Neuron (in vitro differentiated cells): ENCODE measurements at regions not wholly inside any gene's neighbourhood (a gene's known extent, or its start where the extent isn't known, plus 50 kb on each side); places are given as distances from the start of the nearest gene placed in this dataset.
"Not testable (repeated sequence)": the region's sequence is repeated elsewhere in the genome, so short reads cannot be mapped to it uniquely, and the experiment has no call there.

ENCODE experiments used
- H2AFZ ChIP-seq: one replicate; pipeline ENCODE4 v1.6.1; 2013; ENCODE audit warnings: low read depth, mild to moderate bottlenecking, inconsistent platforms, low read length, moderate library complexity
- H3K27me3 ChIP-seq: one replicate; pipeline ENCODE4 v1.6.1; 2013; ENCODE audit warnings: low read length; ENCODE audit not compliant: insufficient read depth
- H3K36me3 ChIP-seq: one replicate; pipeline ENCODE4 v1.6.1; 2013; ENCODE audit warnings: low read length; ENCODE audit not compliant: insufficient read depth
- H3K4me1 ChIP-seq: one replicate; pipeline ENCODE4 v1.6.1; 2013; ENCODE audit warnings: low read length; ENCODE audit not compliant: insufficient read depth
- H3K4me3 ChIP-seq: 2 replicates; pipeline ENCODE4 v1.5.1; 2013; ENCODE audit warnings: mild to moderate bottlenecking, low read length, moderate library complexity
- H3K9me3 ChIP-seq: one replicate; pipeline ENCODE4 v1.6.1; 2013; ENCODE audit warnings: low read length

DNA sequence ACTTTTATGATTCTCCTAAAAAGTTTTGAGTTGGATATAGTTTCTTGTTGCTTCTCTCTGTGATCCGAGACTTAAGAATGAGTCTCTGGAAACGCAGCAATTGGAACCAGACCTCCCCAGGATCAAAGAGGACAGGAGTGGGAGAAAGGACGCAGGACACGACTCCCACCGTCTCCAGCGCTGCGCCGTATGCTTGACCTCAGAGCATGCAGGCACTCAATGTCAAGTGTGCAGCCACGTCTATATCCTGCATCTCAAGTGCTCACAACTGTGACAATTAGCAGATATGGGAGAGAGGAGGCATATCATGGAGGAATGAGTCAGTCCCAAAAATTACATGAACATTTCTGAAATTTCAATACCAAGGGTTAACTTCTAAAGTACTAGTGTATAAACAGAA is 199.0 kb upstream of the PLGLB1 start:
- H3K9me3 ChIP-seq, H3K36me3 ChIP-seq, H3K4me1 ChIP-seq, H3K27me3 ChIP-seq, H2AFZ ChIP-seq, H3K4me3 ChIP-seq: not testable (repeated sequence)

DNA sequence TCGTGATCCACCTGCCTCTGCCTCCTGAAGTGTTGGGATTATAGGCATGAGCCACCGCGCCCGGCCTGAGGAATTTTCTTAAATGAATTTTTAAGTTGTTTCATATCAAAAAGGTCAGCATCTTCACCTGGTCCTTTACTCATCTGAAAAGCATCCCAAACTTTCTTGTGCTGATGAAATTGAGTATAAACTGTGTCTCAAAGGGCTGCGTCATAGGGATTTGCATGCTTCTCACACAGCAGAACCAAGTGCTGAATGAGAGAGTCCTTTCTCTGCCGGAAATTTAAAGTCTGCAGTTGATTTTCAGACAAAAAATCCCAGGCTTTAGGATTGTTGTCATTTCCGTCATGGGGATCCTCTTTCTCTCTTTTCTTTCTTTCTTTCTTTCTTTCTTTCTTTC is 200.5 kb upstream of the PLGLB1 start:
- H3K36me3 ChIP-seq, H3K4me1 ChIP-seq, H3K27me3 ChIP-seq, H3K4me3 ChIP-seq, H2AFZ ChIP-seq, H3K9me3 ChIP-seq: not testable (repeated sequence)

DNA sequence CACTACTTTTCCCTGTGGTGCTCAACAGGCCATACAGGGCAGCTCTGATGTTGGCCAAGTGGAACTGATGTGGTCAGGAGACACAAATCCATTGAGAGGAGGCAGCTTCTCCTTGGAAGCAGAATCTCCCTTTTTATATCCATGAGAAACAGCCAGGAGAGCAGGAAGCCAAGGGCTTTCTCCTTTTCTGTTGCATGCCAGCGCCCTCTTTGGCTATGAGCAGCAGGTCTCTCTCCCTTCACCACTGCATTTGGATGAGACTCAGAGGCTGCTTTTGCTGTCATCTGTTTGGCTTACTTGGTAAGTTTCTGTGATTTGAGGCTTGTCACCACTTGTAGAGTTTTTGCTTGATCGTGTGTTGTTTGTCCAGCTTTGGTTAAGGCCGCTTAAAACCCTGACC is 202.2 kb upstream of the PLGLB1 start:
- not testable (repeated sequence) for H3K9me3 ChIP-seq, H3K36me3 ChIP-seq, H2AFZ ChIP-seq, H3K27me3 ChIP-seq, H3K4me3 ChIP-seq, H3K4me1 ChIP-seq

DNA sequence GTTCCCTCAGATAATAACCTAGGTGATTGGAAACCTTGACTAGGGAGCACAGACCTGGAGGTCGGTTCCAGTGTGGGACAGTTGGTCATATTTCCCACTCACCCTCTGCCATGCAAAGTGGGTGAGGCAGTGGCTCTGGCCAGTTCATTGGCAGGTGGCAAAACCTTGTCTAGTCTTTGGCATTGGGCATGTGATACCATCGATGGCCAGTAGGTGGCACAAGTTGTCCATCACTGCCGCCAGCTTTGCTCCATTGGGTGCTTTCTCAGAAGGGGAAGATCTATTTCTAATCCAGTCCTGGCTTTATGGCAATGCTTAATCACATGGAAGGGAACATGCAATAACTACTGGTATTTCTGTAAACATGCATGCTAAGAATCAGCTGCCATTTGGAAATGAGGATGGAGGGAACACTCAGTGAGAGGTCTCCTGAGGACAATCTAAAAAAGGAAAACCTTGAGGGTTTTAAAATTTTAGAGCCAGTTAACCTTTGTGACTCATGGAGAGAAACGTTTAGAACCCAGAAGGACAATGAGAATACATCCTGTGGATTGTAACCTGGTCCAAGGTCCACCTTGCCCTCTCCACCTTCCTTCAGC is 207.5 kb upstream of the PLGLB1 start:
- H3K4me1 ChIP-seq, H2AFZ ChIP-seq, H3K27me3 ChIP-seq, H3K9me3 ChIP-seq, H3K36me3 ChIP-seq, H3K4me3 ChIP-seq: not testable (repeated sequence)

DNA sequence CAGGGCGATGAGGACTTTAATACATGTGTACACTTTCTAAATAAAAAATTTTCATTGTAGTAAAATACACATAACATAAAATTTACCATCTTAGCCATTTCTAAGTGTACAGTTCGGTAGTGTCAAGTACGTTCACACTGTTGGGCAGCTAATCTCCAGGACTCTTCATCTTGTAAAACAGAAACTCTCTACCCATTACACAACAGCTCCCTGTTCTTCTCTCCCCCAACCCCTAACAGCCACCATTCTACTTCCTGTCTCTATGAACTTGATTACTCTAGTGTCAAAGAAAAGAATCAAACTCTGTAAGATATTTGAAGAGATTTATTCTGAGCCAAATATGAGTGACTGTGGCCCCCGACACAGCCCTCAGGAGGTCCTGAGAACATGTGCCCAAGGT is 208.3 kb upstream of the PLGLB1 start:
- not testable (repeated sequence) for H3K36me3 ChIP-seq, H3K27me3 ChIP-seq, H3K4me1 ChIP-seq, H3K4me3 ChIP-seq, H2AFZ ChIP-seq, H3K9me3 ChIP-seq

DNA sequence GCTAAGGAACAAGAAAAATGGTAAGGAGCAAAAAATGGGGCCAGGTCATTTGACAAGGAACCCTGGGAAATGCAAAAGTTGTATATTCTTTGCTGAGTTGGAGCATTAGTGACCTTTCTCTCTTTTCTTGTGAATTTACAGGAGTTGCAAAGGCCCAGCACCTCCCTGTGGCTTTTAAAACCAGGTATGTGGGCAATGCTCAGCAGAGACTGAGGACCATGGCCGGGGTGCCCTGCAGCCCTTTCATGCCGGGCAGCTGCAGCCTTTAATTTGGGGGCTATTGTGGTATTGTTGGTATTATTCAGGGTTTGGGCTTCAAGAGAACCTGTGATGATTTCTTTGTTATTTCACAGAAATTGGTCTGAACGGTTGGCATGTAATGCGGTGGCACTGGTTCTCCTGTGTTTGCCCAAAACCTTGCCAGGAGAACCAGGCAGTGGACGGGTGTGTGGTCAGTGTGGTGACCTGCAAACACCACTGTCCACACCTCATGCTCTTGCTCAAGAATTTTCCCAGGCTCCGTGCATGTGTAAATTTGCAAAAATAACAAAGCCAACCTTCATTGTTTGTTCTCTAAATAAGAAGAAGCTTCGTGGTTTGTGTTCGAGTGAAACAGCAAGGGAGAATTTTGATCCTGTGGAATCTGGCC is 213.8 kb upstream of the PLGLB1 start:
- not testable (repeated sequence) for H3K27me3 ChIP-seq, H3K4me1 ChIP-seq, H3K4me3 ChIP-seq, H2AFZ ChIP-seq, H3K9me3 ChIP-seq, H3K36me3 ChIP-seq

DNA sequence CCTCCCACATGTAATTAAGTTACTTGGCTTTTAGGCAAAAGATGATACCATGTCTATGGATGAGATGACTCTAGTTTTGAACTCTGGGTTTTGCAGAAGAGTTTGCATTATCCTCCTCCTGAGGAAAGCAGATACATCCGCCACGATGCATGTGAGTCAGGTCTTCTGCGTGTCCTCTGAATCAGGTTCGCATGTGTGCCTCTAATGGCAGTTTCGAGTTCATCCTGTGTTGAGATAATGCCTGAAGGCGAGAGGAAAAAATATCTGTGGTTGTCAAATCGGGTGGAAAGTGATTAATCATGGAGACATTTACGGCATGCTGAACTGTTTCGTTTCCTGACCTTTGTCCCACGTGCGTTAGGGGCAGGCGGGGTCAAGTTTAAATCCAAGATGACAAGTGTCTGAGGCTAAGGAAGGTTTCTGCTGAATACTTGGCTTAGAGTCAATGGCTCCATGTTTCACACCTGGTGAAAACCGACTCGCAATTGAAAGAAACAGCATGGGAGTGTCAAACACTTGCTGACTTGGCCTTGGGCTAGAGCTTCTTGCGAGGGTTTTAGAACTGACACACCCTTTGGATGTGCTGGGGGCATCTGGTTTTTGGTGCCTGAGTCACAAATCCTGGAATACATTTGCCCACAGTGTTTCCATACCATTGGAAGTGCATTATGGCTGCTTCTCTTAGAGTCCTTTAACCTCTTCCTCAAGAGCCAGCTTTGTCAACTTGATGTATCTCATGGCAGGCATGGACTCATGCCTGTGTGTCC is 216.1 kb upstream of the PLGLB1 start:
- not testable (repeated sequence) for H3K9me3 ChIP-seq, H2AFZ ChIP-seq, H3K27me3 ChIP-seq, H3K4me1 ChIP-seq, H3K36me3 ChIP-seq, H3K4me3 ChIP-seq

DNA sequence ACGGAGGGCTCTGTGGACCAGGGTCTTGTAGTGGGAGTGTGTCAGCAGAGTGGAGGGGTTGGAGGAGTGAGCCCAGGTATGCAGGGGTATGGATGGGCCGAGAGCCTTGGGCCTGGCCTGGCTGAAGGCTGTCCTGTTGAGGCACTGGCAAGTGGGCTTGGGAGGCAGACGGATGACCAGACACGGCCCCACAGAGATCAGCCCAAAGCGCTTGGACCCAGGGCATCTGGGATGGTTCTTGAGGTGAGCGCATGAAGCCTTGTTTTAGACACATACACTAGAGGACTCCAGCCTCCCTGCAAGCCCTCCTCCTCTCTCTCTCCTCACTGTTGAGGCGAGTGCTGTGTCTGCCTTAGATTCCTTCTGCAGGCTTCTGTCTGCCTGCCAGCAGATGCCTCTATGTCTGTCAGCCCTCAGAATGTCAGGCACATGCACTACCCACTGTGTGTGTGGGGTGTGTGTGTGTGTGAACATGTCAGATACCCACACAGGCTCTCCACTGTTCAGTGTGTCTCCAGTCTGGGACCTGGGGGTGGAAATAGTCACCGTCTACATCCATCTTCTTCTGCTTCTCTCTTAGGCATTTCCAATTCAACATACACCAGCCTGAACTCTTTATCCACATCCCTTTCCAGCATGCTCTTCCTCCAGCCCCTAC is 218.0 kb upstream of the PLGLB1 start:
- H3K36me3 ChIP-seq, H3K4me3 ChIP-seq, H3K27me3 ChIP-seq, H2AFZ ChIP-seq, H3K4me1 ChIP-seq, H3K9me3 ChIP-seq: not testable (repeated sequence)

DNA sequence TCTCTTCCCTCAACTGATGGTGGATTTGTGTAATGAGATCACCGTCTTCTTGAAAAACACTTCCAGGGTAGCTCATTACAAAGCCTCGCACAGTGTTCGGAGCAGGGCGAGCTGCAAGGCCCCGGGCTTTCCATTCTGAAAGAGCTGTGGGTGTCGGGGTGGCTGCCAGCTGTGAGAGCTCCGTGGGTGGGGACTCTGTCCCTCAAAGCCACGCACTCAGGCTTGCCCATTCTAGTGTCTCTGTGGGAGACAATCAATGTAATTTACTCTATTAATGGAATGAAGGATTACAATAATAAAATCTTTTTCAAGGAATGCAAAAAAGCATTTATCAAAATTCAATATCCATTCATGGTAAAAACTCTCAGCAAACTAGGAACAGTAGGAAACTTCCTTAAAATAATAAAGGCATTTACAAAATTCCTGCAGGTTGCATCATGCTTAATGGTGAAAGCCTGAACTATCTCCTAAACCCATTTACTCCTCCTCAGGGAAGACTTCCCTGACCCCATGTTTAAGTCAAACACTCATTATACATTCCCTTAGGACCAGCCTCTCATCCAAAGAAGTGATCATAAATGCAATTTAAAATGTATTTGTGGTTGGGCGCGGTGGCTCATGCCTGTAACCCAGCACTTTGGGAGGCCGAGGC is 224.5 kb upstream of the PLGLB1 start:
- H3K4me1 ChIP-seq, H3K27me3 ChIP-seq: not testable (repeated sequence)

DNA sequence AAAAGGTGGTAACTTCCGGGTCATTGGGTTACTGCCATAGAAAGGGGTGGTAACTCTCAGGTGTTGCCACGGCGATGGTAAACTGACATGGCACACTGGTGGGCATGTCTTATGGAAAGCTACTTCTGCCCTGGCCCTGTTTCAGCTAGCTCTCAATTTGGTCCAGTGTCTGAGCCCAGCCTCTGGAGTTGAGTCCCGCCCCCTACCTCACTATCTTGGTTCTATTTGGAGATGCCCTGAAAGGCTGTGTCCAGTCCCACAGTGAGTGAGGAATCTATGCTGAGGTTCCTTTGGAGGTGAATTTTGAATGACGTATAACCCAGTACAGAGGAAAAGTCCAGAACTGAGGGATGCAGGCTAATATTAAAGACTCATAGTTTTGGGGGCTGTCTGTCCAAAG is 230.4 kb upstream of the PLGLB1 start:
- not testable (repeated sequence) for H3K9me3 ChIP-seq, H3K36me3 ChIP-seq, H2AFZ ChIP-seq

More for the DNA sequence above, 224.5 kb upstream of the PLGLB1 start:
- H2AFZ ChIP-seq, H3K4me3 ChIP-seq, H3K9me3 ChIP-seq, H3K36me3 ChIP-seq: not testable (repeated sequence)

DNA sequence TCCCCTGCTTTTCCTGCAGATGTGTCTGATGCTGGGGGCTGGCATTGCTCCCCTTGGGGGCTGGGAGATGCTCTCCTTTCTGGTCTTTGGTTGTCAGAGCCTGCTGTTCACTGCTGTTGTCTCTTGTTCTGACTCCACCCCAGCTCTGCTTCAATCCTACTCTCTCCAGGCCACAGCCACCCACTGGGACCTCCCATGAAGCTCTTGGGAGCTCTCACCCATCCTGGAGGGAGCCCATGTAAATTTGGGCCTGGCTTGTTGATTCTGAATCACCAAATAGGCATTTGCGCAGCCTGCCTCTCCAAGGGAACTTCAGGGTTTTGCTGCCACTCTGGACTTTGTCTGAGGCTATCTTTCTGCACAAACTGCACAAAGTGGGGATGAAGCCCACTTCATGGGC is 232.9 kb upstream of the PLGLB1 start:
- not testable (repeated sequence) for H3K4me1 ChIP-seq, H3K9me3 ChIP-seq, H3K27me3 ChIP-seq, H3K36me3 ChIP-seq, H2AFZ ChIP-seq, H3K4me3 ChIP-seq

More for the DNA sequence above, 230.4 kb upstream of the PLGLB1 start:
- not testable (repeated sequence) for H3K4me3 ChIP-seq, H3K27me3 ChIP-seq, H3K4me1 ChIP-seq

DNA sequence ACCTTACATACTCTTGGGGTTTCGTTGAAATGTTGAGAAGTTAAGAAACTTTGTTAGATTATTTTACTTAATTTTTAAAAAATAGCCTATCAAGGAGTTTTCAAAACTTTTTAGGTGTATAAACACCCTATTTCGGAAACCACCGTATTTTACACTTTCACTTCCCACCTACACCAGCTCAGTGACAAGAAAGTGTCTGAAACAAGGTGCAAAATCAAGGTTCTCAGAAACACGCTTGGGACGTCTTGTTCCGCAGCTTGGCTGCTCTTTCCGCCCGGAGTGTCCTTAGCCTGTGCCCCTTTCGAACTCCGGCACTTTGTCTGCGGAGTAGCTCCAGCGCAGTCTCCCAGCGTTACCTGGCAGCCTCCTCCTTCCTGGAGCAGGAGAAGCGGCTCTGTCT is 233.8 kb upstream of the PLGLB1 start:
- not testable (repeated sequence) for H3K4me3 ChIP-seq, H3K4me1 ChIP-seq, H3K27me3 ChIP-seq, H2AFZ ChIP-seq, H3K9me3 ChIP-seq, H3K36me3 ChIP-seq

DNA sequence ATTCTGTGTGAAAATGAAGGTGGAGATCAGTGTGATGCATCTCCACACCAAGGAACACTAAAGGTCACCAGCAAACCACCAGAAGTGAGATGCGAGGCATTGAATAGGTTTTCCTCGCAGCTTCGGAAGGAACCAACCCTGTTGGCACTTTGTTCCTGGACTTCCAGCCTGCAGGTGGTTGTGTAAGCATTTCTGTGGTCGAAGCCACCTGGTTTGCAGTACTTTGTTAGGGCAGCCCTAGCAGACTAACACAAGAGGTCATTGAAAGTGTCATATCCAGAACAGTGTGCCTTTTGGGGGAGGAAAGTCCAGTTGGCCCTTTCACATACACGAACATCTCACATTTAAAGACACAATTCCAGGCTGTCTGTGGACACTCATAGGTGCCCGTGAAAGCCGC is 237.2 kb upstream of the PLGLB1 start:
- H3K4me1 ChIP-seq, H3K9me3 ChIP-seq, H3K36me3 ChIP-seq, H3K27me3 ChIP-seq, H3K4me3 ChIP-seq, H2AFZ ChIP-seq: not testable (repeated sequence)
